A549 (cell line): ENCODE measurements at regions not wholly inside any gene's neighbourhood (a gene's known extent, or its start where the extent isn't known, plus 50 kb on each side); places are given as distances from the start of the nearest gene placed in this dataset.

Experiments
- CTCF ChIP-seq: fragments of >200 bp; sonication (Bioruptor Twin); formaldehyde crosslinking; IDR thresholded peaks from 3 replicates; pipeline ENCODE4 v1.5.1; 2016
- HES2 ChIP-seq: fragments of >200 bp; sonication (Bioruptor Twin); formaldehyde crosslinking; IDR thresholded peaks from 2 replicates; pipeline ENCODE4 v1.6.1; 2016
- NR3C1 ChIP-seq: fragments of >200 bp; sonication (Bioruptor Twin); formaldehyde crosslinking; IDR thresholded peaks from 3 replicates; pipeline ENCODE4 v1.6.1; 2017

GRCh38 chr11:134633276-134633675 is 221.2 kb upstream of the B3GAT1 start:
- TF ChIP-seq NR3C1 = no peak
- TF ChIP-seq CTCF = no peak
- no peak for TF ChIP-seq HES2
